HG02610 (cell line): ENCODE measurements at regions not wholly inside any gene's neighbourhood (a gene's known extent, or its start where the extent isn't known, plus 50 kb on each side); places are given as distances from the start of the nearest gene placed in this dataset.
A peak's percentile ranks its signal among the peaks of the same experiment; 100 is the strongest.
"Not testable (repeated sequence)": the region's sequence is repeated elsewhere in the genome, so short reads cannot be mapped to it uniquely, and the experiment has no call there.

Source experiments
- ATAC-seq: cut with Tn5 transposase; IDR thresholded peaks from one replicate; pipeline ENCODE4 v1.9.1; 2021; ENCODE audit warnings: mild to moderate bottlenecking, moderate library complexity; ENCODE audit not compliant: unreplicated experiment

DNA sequence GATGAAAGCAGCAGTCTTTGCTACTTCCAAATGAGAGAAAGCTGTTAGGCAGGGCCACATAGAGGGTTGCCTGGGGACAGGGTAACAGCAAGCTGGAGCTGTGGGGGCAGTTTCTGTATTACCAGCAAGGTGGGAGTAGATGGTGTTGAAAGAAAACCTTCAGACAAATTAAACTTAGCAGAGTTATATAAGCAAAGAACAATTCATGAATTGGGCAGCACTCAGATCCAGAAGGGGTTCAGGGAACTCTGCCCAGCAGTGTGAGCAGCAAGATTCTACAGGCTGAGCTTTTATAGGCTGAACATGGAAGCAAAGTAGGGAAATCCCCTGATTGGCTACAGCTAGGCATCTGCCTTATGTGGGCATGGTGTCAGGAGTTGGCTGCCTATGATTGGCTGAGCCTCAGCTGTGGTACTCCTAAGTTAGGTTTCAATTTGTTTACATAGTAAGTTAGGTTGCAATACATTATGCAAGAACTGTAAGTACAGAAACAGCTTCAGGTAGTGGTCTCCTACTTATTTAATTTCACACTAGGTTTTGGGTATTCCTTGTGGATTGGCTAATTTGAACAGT is 64.1 kb upstream of the TMPRSS2 start:
- no peak for ATAC-seq

DNA sequence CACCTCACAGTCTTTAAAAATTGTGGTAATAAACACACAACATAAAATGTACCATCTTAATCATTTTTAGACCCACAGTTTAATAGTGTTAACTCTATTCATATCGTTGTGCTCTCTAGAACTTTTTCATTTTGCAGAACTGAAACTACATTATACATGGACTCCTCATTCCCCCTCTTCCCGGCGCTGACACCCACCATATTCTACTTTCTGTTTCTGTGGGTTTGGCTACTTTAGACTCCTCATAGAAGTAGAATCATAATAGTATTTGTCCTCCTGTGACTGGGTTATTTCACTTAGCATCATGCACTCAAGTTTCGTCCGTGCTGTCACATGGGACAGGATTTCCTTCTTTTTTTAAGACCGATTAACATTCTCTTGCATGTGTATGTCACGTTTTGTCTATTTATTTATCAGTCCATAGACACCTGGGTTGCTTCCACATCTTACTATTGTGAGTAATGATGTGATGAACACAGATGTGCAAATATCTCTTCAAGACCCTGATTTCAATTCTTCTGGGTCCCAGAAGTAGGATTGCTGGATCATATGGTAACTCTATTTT is 62.9 kb upstream of the TMPRSS2 start:
- ATAC-seq = peak; percentile 79

DNA sequence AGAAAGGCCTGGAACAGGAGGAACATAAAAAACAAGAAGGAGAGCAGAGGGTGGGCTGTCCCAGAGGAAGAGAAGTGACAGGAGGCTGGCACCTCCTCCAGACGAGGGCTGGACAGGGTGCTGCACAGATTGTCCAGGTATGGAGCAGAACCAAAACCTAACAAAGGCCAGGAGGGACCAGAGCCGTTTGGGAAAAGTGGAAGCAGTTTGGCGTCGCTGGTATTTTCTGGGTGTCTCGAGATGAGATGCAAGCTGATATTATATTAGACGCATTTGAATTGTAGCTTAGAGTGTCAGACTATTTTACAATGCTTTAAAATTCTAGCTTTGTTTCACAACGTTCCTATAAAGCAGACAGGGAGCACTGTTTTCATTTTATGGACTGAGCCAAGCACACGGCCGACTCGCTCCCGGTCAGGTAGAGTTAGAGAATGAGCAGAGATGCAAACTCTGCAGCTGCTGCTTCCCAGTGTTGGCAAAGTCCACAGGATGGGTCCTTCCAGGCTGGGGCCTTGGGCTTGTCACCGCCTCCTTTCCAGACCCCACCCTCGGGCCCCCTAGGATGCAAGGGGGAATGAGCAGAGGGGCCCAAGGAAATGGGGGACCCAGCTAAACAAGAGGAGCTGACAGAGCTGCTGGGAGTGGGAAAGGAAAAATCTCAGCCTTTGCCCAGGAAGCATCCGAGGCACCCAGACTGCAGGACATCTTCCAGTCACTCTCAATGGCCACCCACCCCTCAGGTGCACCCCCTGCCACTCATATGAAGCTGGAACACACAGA is 60.8 kb upstream of the TMPRSS2 start:
- no peak for ATAC-seq

DNA sequence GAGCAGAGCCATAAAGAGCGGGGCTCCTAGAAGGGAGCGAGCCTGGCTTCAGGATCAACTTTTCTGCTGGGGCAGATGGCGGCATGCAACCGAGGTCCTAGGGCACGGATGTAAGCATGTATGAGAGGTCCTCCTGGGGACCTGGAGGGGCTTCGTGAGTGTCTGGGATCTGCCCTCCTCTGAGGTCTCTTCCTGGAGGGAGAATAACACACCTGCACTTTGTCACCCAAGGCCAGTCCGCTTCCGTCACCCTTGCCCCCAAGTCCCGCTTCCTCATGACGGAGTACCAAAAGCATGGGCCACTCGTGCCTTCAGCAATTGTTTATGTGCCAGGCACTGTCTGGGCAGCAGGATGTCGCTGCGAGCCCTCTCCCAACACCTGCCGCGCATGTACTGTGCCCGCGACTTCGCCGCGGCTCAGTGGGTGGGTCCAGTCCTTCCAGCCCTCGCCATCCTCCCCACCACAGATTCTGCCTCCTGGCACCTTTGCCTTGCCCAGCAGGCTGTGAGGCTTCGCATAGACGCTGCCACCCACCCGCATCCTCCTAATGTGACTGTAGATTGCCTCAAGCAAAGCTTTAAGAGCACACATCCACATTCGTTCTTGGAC is 60.0 kb upstream of the TMPRSS2 start:
- no peak for ATAC-seq

- ATAC-seq = not testable (repeated sequence)
Observed at GRCh38 chr21:41567237-41567636, 59.3 kb upstream of the TMPRSS2 start.

- no peak for ATAC-seq
Observed at GRCh38 chr21:41566500-41567014, 58.6 kb upstream of the TMPRSS2 start.

GRCh38 chr21:41565550-41565949 is 57.6 kb upstream of the TMPRSS2 start:
- ATAC-seq = no peak

DNA sequence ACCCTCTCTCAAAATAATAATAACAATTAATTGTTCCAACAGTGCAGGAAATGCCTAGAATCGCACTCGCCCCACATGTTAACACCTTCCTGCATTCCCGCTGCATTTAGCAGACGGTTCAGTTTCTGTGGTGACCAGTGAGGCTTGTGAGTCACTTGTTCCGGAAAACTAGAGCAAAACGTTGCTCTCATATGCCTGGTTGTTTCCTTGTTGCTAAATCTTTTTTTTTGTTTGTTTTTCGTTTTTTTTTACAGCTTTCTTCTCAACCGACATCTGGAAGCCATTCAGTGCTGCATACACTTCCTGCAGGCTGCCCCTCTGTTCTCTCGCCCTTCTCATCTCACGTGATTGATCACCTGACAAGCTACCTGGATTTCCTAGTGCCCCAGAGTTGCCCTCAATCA is 56.9 kb upstream of the TMPRSS2 start:
- no peak for ATAC-seq

DNA sequence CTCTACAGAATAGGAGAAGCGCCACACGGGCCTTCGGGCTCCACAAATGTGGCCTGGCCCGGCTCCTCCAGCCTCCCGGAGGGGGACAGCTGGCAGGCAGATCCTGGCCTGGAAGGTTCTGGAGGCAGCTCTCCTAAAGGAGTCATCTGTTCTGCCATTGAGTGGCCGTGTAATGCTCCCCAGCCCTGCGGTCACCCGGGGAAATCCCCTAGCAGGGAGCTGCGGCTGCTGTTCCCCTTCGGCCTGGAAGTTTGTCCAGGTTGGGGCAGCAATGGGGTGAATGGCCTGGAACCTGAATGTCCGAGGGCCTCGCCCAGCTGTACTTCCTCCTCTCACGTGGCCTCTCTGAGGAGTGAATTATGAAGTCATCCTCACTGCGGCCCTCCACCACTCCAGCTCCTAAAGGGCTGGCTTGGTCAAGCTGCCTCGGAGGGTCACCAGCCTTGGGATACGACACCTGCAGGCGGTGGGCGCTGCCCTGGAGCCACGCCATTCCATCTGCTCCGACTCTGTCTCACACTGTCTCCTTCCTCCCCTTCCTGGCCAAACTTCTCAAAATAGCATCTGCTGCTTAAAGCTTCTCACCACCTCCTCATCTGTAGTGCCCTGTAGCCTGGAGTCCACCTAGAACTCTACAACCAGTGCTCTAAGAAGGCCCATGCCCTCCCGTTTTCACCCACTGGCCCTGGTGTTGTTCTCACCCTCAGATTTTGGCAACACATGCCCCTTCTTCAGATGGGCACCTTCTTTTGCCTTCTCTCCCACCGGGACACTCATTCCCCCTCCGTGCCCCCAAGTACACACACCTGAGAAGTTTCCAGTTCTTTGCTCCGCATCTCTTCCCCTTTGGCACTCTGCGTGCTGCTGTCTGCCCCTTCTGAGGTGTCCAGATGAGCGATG is 54.4 kb upstream of the TMPRSS2 start:
- ATAC-seq = no peak

DNA sequence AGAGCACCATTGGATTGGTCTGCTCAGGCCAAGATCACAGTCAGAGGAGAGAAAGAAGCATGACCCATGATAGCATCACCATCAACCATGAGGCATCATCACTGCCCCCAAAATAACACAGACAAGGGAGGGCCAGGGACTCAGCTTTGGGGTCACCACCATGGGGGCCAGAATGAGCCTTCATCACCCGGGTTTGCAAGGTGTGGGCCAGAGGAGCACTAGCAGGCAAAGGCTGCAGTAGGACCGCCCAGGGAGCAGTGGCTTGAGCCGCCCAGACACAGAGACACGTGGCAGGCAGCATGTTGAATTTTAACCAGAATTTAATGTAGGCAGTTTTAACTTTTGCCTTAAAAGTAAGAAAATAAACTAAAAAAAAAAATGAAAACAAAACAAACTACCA is 53.7 kb upstream of the TMPRSS2 start:
- no peak for ATAC-seq

GRCh38 chr21:41560661-41561158 is 52.8 kb upstream of the TMPRSS2 start:
- no peak for ATAC-seq

DNA sequence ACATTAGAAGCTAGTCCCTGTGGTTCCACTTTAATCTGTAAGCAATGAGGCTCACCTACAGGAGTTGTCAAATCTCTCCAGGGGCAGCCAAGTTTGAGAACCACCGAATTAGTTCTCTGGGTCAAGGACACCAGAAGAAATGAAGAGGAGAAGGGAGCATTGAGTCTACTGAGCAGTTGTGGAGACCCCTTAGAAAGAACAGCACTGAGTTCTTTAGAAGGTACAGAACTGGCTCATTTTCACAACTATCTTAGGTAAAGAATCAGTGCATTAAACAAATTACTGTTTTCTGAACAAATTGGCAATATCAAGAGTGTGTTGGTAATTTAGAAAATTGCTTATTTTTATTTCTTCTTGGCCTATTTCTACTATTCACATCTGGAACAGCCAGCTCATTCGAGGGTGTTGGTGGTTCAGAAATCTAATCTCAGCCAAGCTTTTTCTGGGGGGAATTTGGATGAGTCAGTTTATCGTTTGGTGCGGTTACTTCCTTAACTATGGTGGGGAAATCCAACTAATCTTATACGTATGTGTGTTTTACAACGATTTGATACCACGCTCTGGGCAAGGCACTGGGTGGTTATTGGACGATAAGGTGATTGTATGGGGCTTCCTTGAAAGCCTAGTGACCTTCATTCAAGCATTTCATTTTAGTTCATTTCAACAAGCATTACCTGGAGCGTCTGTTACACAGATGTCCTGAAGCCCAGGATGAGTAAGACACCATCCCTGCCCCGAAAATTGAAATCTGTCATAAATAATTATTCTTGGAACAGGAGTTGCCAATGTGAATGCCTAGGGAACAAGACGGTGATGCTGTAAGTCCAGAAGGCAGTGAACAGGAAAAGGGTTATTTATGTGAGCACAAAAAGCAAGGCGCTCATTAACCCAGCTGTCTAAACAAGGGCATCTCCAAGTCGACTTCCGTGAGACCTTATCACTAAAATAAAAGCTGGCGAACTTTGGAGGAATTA is 52.0 kb upstream of the TMPRSS2 start:
- peak; percentile 70 for ATAC-seq

DNA sequence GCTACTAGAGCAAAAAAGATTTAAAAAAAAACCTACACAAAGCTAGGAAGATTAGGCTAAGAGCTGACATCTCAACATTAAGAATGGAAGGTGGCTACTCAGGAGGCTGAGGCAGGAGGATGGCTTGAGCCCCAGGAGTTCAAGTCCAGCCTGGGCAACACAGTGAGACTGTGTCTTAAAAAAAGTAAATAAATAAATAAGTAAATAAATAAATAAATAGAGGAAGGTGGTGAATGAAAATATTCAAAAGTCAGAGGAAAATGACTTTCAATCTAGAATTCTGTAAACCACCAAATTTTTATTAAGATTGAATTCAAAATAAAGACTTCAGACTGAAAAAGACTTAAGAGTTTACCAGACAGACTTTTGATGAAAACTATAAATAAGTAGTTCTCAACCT is 50.9 kb upstream of the TMPRSS2 start:
- no peak for ATAC-seq

DNA sequence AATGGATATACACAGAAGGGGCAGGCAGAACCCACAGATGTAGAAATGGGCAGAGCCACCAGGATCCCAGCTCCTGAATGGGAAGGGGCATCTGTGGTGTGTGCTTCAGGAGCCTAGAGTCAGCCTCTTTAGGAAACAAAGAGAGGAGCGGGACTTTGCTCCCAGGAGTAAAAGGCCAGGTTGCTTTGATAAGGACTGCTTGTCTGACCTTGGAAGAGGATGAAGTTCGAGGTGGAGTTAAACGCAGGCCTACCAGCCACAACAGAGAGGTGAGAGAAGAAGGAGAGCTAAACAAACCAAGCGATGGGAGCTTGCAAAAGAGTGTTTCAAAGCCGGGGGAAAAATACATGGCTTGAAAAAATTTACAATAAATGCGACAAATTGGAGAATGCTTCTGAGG is 49.9 kb upstream of the TMPRSS2 start:
- no peak for ATAC-seq
